ENCODE measurements at regions not wholly inside any gene's neighbourhood (a gene's known extent, or its start where the extent isn't known, plus 50 kb on each side); places are given as distances from the start of the nearest gene placed in this dataset.

GRCh38 chr17:12478311-12478710, 187.4 kb upstream of the MYOCD start:
- no peak for DNase-seq (ENCODE audit: low read depth)
- TF ChIP-seq, protein P1, sequence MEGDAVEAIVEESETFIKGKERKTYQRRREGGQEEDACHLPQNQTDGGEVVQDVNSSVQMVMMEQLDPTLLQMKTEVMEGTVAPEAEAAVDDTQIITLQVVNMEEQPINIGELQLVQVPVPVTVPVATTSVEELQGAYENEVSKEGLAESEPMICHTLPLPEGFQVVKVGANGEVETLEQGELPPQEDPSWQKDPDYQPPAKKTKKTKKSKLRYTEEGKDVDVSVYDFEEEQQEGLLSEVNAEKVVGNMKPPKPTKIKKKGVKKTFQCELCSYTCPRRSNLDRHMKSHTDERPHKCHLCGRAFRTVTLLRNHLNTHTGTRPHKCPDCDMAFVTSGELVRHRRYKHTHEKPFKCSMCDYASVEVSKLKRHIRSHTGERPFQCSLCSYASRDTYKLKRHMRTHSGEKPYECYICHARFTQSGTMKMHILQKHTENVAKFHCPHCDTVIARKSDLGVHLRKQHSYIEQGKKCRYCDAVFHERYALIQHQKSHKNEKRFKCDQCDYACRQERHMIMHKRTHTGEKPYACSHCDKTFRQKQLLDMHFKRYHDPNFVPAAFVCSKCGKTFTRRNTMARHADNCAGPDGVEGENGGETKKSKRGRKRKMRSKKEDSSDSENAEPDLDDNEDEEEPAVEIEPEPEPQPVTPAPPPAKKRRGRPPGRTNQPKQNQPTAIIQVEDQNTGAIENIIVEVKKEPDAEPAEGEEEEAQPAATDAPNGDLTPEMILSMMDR (IDR thresholded peaks at IDR 0.05; ENCODE audit: low read length, missing control alignments) = no peak
- no peak overlapping the region for H3K4me3 ChIP-seq (replicated peaks; ENCODE audit: low read depth, low read length)

GRCh38 chr17:12485361-12485906, 180.3 kb upstream of the MYOCD start:
- no peak overlapping the region for H3K4me3 ChIP-seq (replicated peaks; ENCODE audit: low read depth, low read length)
- DNase-seq (ENCODE audit: low read depth) = no peak
- TF ChIP-seq, protein P1 (IDR thresholded peaks at IDR 0.05; ENCODE audit: low read length, missing control alignments) = no peak

- TF ChIP-seq, protein P1 (IDR thresholded peaks at IDR 0.05; ENCODE audit: low read length, missing control alignments) = no peak
- no peak for DNase-seq (ENCODE audit: low read depth)
- no peak overlapping the region for H3K4me3 ChIP-seq (replicated peaks; ENCODE audit: low read depth, low read length)
Measured at GRCh38 chr17:12489325-12489724, 176.4 kb upstream of the MYOCD start.

- TF ChIP-seq, protein P1 (IDR thresholded peaks at IDR 0.05; ENCODE audit: low read length, missing control alignments) = no peak
- H3K4me3 ChIP-seq (replicated peaks; ENCODE audit: low read depth, low read length) = no peak overlapping the region
- DNase-seq (ENCODE audit: low read depth) = peak; percentile 78
Measured at GRCh38 chr17:12492450-12492849, 173.2 kb upstream of the MYOCD start.

DNA sequence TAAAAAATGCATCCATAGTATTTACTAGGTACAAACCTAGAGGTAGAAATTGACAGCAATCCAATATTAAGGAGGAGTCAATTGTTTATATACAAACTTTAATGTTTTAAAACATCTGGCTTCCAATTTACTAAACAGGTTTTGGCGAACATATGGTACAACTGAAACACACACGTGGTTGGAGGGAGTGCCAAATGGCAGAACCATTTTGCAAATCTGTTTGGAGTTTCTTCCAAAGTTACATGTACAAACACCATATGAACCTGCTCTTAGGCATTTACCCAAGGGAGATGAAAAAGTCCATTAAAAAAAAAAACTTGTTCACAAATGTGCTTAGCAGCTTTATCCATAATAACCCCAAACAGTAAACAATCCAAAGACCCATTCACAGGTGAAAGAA, 159.8 kb upstream of the MYOCD start:
- no peak overlapping the region for H3K4me3 ChIP-seq (replicated peaks; ENCODE audit: low read depth, low read length)
- TF ChIP-seq, protein P1 (IDR thresholded peaks at IDR 0.05; ENCODE audit: low read length, missing control alignments) = no peak
- no peak for DNase-seq (ENCODE audit: low read depth)

GRCh38 chr17:12507026-12507595, 158.6 kb upstream of the MYOCD start:
- TF ChIP-seq, protein P1 (IDR thresholded peaks at IDR 0.05; ENCODE audit: low read length, missing control alignments) = no peak
- H3K4me3 ChIP-seq (replicated peaks; ENCODE audit: low read depth, low read length) = no peak overlapping the region
- DNase-seq (ENCODE audit: low read depth) = no peak

DNA sequence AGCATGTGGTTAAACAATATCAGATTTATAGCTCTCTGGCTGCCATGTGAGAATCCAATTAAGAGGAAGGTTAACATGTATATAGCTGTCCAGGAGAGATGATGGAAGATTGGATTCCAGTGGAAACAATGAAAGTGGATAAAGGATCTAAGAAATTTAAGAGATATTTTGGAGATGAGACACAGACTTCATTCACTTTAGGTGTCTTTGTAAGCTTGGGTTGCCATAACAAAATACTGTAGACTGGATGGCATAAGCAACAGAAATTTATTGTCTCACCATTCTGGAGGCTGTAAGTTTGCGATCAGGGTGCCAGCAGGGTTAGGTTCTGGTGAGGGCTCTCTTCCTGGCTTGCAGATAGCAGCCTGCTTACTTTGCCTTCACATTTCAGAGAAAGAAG, 155.9 kb upstream of the MYOCD start:
- TF ChIP-seq, protein P1 (IDR thresholded peaks at IDR 0.05; ENCODE audit: low read length, missing control alignments) = no peak
- no peak overlapping the region for H3K4me3 ChIP-seq (replicated peaks; ENCODE audit: low read depth, low read length)
- no peak for DNase-seq (ENCODE audit: low read depth)

All from fibroblast of pulmonary artery (primary cell).